HepG2 (cell line): ENCODE measurements at regions not wholly inside any gene's neighbourhood (a gene's known extent, or its start where the extent isn't known, plus 50 kb on each side); places are given as distances from the start of the nearest gene placed in this dataset.

ENCODE experiments used
- FOXC1 ChIP-seq: sonication (generic); formaldehyde crosslinking; IDR thresholded peaks from 2 replicates; pipeline ENCODE4 v1.8.0; 2022; ENCODE audit warnings: mild to moderate bottlenecking, missing genetic modification reagents, borderline replicate concordance
- HCFC1 ChIP-seq: fragments of 150-350 bp; IDR thresholded peaks from 2 replicates; pipeline ENCODE4 v1.6.1; 2014; ENCODE audit warnings: low read depth, low read length
- HOXD1 ChIP-seq: sonication (generic); formaldehyde crosslinking; IDR thresholded peaks from 2 replicates; pipeline ENCODE4 v1.5.0; 2020; ENCODE audit warnings: missing genetic modification reagents
- KLF6 ChIP-seq: IDR thresholded peaks from 2 replicates; pipeline ENCODE4 v1.8.0; 2016; ENCODE audit warnings: missing biosample characterization, missing genetic modification reagents
- MIER3 ChIP-seq: IDR thresholded peaks from 2 replicates; pipeline ENCODE4 v1.6.1; 2016; ENCODE audit warnings: missing compliant biosample characterization, borderline replicate concordance
- MYNN ChIP-seq: sonication (generic); formaldehyde crosslinking; IDR thresholded peaks from 2 replicates; pipeline ENCODE4 v1.4.0; 2020; ENCODE audit warnings: mild to moderate bottlenecking, low read depth, missing genetic modification reagents
- MZF1 ChIP-seq: sonication (generic); formaldehyde crosslinking; IDR thresholded peaks from 2 replicates; pipeline ENCODE4 v1.8.1; 2023; ENCODE audit warnings: mild to moderate bottlenecking, missing genetic modification reagents, borderline replicate concordance
- RORA ChIP-seq: sonication (generic); formaldehyde crosslinking; IDR thresholded peaks from 2 replicates; pipeline ENCODE4 v1.5.0; 2020; ENCODE audit warnings: mild to moderate bottlenecking, missing genetic modification reagents, moderate library complexity
- SIX1 ChIP-seq: sonication (generic); formaldehyde crosslinking; IDR thresholded peaks from 2 replicates; pipeline ENCODE4 v1.4.0; 2020; ENCODE audit warnings: missing genetic modification reagents, borderline replicate concordance
- SOX5 ChIP-seq: IDR thresholded peaks from 2 replicates; pipeline ENCODE4 v1.6.1; 2016; ENCODE audit warnings: borderline replicate concordance
- ZNF282 ChIP-seq: fragments of 450-650 bp; IDR thresholded peaks from 2 replicates; pipeline ENCODE4 v1.6.1; 2018; ENCODE audit not compliant: partially characterized antibody
- ZNF329 ChIP-seq: sonication (generic); formaldehyde crosslinking; IDR thresholded peaks from 2 replicates; pipeline ENCODE4 v1.9.0; 2021; ENCODE audit warnings: low read depth, mild to moderate bottlenecking, missing genetic modification reagents
- ZNF496 ChIP-seq: sonication (generic); formaldehyde crosslinking; IDR thresholded peaks from 2 replicates; pipeline ENCODE4 v1.8.1; 2023; ENCODE audit warnings: mild to moderate bottlenecking, moderate library complexity, missing genetic modification reagents; ENCODE audit not compliant: insufficient replicate concordance
- ZNF572 ChIP-seq: sonication (generic); formaldehyde crosslinking; IDR thresholded peaks from 2 replicates; pipeline ENCODE4 v1.5.1; 2020; ENCODE audit warnings: mild to moderate bottlenecking, missing genetic modification reagents
- ZNF691 ChIP-seq: sonication (generic); formaldehyde crosslinking; IDR thresholded peaks from 2 replicates; pipeline ENCODE4 v1.4.0; 2020; ENCODE audit warnings: missing genetic modification reagents, low read depth, mild to moderate bottlenecking, borderline replicate concordance
- TF ChIP-seq, protein P1 (sequence below): sonication (generic); formaldehyde crosslinking; IDR thresholded peaks from 2 replicates; pipeline ENCODE4 v1.5.1; 2020; ENCODE audit warnings: missing genetic modification reagents, mild to moderate bottlenecking, borderline replicate concordance
- TF ChIP-seq, protein P2 (sequence below): IDR thresholded peaks from 2 replicates; pipeline ENCODE4 v1.6.1; 2016; ENCODE audit warnings: missing genetic modification reagents, missing compliant biosample characterization
- TF ChIP-seq, protein P3 (sequence below): sonication (generic); formaldehyde crosslinking; IDR thresholded peaks from 2 replicates; pipeline ENCODE4 v1.4.0; 2020; ENCODE audit warnings: mild to moderate bottlenecking, missing genetic modification reagents, borderline replicate concordance
- TF ChIP-seq, protein P4 (sequence below): sonication (generic); formaldehyde crosslinking; conservative IDR thresholded peaks from 2 replicates; pipeline ENCODE4 v1.8.0; 2022; ENCODE audit warnings: missing genetic modification reagents

DNA sequence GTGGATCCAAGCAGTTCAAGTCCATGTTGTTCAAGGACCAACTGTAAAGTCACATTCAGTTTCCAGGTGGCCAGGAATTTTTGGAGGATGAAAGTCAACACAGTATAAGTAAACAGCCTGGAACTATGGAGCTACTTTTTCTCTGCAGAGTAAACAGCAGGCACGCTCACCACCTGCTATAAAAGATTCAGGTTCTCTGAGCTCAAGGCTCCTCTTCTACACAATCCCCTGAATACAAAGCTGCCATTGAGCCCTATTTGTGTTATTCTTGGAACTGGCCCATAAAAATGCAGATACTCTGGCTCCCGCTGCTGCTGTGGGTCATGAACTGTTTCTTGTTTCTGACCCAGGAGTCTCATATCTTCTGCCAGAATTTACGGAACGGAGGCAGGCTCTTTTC lies 56.9 kb upstream of the PRR5 start (continued):
- TF ChIP-seq, protein P1, sequence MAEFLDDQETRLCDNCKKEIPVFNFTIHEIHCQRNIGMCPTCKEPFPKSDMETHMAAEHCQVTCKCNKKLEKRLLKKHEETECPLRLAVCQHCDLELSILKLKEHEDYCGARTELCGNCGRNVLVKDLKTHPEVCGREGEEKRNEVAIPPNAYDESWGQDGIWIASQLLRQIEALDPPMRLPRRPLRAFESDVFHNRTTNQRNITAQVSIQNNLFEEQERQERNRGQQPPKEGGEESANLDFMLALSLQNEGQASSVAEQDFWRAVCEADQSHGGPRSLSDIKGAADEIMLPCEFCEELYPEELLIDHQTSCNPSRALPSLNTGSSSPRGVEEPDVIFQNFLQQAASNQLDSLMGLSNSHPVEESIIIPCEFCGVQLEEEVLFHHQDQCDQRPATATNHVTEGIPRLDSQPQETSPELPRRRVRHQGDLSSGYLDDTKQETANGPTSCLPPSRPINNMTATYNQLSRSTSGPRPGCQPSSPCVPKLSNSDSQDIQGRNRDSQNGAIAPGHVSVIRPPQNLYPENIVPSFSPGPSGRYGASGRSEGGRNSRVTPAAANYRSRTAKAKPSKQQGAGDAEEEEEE: no peak
- TF ChIP-seq MIER3 (no peak), ZNF691 (CRISPR knock-in tag) (no peak), MYNN (CRISPR knock-in tag) (no peak), FOXC1 (CRISPR knock-in tag) (no peak), HCFC1 (no peak), ZNF329 (CRISPR knock-in tag) (no peak), ZNF572 (CRISPR knock-in tag) (no peak), MZF1 (CRISPR knock-in tag) (no peak), KLF6 (CRISPR knock-in tag) (no peak), SOX5 (peak; percentile 78; the same call in 1 of the 2 replicates), RORA (no peak), ZNF496 (CRISPR knock-in tag) (no peak), ZNF282 (no peak), HOXD1 (CRISPR knock-in tag) (0 out of 2 replicates have a peak, but pooled peaks have one; percentile 55), SIX1 (CRISPR knock-in tag) (peak; percentile 50; the same call in 1 of the 2 replicates)
- TF ChIP-seq, protein P2, sequence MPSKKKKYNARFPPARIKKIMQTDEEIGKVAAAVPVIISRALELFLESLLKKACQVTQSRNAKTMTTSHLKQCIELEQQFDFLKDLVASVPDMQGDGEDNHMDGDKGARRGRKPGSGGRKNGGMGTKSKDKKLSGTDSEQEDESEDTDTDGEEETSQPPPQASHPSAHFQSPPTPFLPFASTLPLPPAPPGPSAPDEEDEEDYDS (CRISPR knock-in tag): no peak
- TF ChIP-seq, protein P3, sequence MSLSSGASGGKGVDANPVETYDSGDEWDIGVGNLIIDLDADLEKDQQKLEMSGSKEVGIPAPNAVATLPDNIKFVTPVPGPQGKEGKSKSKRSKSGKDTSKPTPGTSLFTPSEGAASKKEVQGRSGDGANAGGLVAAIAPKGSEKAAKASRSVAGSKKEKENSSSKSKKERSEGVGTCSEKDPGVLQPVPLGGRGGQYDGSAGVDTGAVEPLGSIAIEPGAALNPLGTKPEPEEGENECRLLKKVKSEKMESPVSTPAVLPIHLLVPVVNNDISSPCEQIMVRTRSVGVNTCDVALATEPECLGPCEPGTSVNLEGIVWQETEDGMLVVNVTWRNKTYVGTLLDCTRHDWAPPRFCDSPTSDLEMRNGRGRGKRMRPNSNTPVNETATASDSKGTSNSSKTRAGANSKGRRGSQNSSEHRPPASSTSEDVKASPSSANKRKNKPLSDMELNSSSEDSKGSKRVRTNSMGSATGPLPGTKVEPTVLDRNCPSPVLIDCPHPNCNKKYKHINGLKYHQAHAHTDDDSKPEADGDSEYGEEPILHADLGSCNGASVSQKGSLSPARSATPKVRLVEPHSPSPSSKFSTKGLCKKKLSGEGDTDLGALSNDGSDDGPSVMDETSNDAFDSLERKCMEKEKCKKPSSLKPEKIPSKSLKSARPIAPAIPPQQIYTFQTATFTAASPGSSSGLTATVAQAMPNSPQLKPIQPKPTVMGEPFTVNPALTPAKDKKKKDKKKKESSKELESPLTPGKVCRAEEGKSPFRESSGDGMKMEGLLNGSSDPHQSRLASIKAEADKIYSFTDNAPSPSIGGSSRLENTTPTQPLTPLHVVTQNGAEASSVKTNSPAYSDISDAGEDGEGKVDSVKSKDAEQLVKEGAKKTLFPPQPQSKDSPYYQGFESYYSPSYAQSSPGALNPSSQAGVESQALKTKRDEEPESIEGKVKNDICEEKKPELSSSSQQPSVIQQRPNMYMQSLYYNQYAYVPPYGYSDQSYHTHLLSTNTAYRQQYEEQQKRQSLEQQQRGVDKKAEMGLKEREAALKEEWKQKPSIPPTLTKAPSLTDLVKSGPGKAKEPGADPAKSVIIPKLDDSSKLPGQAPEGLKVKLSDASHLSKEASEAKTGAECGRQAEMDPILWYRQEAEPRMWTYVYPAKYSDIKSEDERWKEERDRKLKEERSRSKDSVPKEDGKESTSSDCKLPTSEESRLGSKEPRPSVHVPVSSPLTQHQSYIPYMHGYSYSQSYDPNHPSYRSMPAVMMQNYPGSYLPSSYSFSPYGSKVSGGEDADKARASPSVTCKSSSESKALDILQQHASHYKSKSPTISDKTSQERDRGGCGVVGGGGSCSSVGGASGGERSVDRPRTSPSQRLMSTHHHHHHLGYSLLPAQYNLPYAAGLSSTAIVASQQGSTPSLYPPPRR: peak; percentile 52; the same call in 1 of the 2 replicates
- TF ChIP-seq, protein P4, sequence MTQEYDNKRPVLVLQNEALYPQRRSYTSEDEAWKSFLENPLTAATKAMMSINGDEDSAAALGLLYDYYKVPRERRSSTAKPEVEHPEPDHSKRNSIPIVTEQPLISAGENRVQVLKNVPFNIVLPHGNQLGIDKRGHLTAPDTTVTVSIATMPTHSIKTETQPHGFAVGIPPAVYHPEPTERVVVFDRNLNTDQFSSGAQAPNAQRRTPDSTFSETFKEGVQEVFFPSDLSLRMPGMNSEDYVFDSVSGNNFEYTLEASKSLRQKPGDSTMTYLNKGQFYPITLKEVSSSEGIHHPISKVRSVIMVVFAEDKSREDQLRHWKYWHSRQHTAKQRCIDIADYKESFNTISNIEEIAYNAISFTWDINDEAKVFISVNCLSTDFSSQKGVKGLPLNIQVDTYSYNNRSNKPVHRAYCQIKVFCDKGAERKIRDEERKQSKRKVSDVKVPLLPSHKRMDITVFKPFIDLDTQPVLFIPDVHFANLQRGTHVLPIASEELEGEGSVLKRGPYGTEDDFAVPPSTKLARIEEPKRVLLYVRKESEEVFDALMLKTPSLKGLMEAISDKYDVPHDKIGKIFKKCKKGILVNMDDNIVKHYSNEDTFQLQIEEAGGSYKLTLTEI: no peak
